ENCODE measurements at regions not wholly inside any gene's neighbourhood (a gene's known extent, or its start where the extent isn't known, plus 50 kb on each side); places are given as distances from the start of the nearest gene placed in this dataset.

- DNase-seq (ENCODE audit: low read depth): peak; percentile 90
- H3K4me3 ChIP-seq (ENCODE audit: low read length): no peak overlapping the region
- TF ChIP-seq CTCF (IDR thresholded peaks at IDR 0.05; ENCODE audit: insufficient read depth, low read depth, low read length, missing control alignments): no peak
Observed at GRCh38 chr3:23004971-23005370, 198.2 kb upstream of the UBE2E2 start.

- no peak overlapping the region for H3K4me3 ChIP-seq (ENCODE audit: low read length)
- no peak for TF ChIP-seq CTCF (IDR thresholded peaks at IDR 0.05; ENCODE audit: insufficient read depth, low read depth, low read length, missing control alignments)
- DNase-seq (ENCODE audit: low read depth): peak; percentile 92
Observed at GRCh38 chr3:23017801-23018200, 185.3 kb upstream of the UBE2E2 start.

GRCh38 chr3:23019596-23020300, 183.4 kb upstream of the UBE2E2 start:
- DNase-seq (ENCODE audit: low read depth): peak; percentile 36
- TF ChIP-seq CTCF (IDR thresholded peaks at IDR 0.05; ENCODE audit: insufficient read depth, low read depth, low read length, missing control alignments): no peak
- no peak overlapping the region for H3K4me3 ChIP-seq (ENCODE audit: low read length)

DNA sequence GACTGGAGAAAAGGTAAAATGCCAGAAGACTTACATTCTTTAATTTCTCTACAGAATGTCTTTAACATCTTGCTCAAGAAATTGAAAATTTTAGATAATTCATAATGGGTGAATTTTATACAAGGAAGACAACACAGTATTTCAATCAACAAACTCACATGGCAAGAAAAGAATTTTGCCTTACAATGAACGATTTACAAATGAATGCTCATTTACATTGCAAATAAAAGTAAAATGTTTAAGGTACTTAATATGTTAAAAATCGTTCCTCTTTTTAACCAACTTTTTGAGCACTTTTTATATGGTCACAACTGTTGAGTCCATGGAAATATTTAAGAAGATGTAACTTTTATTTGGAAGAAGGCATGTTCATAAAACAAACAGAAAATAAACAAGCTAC, 174.8 kb upstream of the UBE2E2 start:
- TF ChIP-seq CTCF (IDR thresholded peaks at IDR 0.05; ENCODE audit: insufficient read depth, low read depth, low read length, missing control alignments): no peak
- H3K4me3 ChIP-seq (ENCODE audit: low read length): no peak overlapping the region
- DNase-seq (ENCODE audit: low read depth): no peak

- H3K4me3 ChIP-seq (ENCODE audit: low read length): no peak overlapping the region
- no peak for TF ChIP-seq CTCF (IDR thresholded peaks at IDR 0.05; ENCODE audit: insufficient read depth, low read depth, low read length, missing control alignments)
- DNase-seq (ENCODE audit: low read depth): no peak
Observed at GRCh38 chr3:23029001-23029400, 174.1 kb upstream of the UBE2E2 start.

DNA sequence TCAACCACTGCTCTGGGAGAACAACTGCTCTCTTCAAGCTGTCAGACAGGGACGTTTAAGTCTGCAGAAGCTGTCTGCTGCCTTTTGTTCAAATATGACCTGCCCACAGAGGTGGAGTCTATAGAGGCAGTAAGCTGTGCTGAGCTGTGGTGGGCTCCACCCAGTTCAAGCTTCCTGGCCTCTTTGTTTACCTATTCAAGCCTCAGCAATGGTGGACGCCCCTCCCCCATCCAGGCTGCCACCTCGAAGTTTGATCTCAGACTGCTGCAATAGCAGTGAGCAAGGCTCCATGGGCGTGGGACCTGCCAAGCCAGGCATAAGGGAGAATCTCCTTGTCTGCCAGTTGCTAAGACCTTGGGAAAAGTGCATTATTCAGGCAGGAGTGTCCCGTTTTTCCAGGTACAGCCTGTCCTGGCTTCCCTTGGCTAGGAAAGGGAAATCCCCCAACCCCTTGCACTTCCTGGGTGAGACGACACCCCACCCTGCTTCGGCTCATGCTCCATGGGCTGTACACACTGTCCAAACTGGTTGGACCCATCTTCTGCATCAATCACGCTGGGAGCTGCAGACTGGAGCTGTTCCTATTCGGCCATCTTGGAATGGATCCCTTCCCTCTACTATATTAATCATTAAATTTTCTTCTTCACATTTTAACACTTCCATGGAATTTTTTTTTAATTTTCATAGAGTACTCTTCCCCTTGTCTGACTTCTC, 167.0 kb upstream of the UBE2E2 start:
- TF ChIP-seq CTCF (IDR thresholded peaks at IDR 0.05; ENCODE audit: insufficient read depth, low read depth, low read length, missing control alignments): no peak
- DNase-seq (ENCODE audit: low read depth): peak; percentile 91
- no peak overlapping the region for H3K4me3 ChIP-seq (ENCODE audit: low read length)

All from epithelial cell of esophagus (primary cell).